Neural progenitor cell (in vitro differentiated cells): ENCODE measurements at regions not wholly inside any gene's neighbourhood (a gene's known extent, or its start where the extent isn't known, plus 50 kb on each side); places are given as distances from the start of the nearest gene placed in this dataset.

Experiments used
- CTCF ChIP-seq: fragments of 200-600 bp; sonication (generic); IDR thresholded peaks from 2 replicates; pipeline ENCODE4 v1.5.1; 2017; ENCODE audit warnings: antibody characterized with exemption, mild to moderate bottlenecking
- EZH2 ChIP-seq: fragments of 200-600 bp; sonication (generic); IDR thresholded peaks from 2 replicates; pipeline ENCODE4 v1.6.1; 2017; ENCODE audit warnings: antibody characterized with exemption, mild to moderate bottlenecking, moderate library complexity
- EZH2phosphoT487 ChIP-seq: fragments of 200-600 bp; sonication (generic); IDR thresholded peaks from 2 replicates; pipeline ENCODE4 v1.6.1; 2017; ENCODE audit warnings: antibody characterized with exemption

DNA sequence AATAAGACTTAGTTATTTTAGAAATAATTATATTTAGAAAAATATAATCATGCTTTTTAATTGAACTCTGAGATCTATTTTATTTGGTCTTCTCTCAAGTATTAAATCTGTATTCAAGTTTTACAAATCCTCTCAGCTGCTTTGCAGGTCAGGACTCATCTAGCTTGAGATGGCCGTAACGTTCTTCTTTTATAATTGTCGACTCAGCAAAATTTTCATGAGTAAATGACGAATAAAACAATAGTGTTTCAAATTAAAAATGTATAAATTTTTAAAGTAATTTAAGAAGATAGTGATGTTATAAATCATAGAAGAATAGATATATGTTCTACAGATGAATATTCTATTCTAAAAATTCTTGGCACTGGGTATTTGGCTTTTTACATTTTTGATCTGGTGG is 957.1 kb upstream of the EYS start:
- no peak for TF ChIP-seq CTCF
- TF ChIP-seq EZH2 = no peak
- no peak for TF ChIP-seq EZH2phosphoT487
